SW480 (cell line): ENCODE measurements at regions not wholly inside any gene's neighbourhood (a gene's known extent, or its start where the extent isn't known, plus 50 kb on each side); places are given as distances from the start of the nearest gene placed in this dataset.

Experiments used
- DNase-seq: peaks from one replicate; pipeline ENCODE4 v3.0.0-alpha.2; 2016; ENCODE audit warnings: low spot score

DNA sequence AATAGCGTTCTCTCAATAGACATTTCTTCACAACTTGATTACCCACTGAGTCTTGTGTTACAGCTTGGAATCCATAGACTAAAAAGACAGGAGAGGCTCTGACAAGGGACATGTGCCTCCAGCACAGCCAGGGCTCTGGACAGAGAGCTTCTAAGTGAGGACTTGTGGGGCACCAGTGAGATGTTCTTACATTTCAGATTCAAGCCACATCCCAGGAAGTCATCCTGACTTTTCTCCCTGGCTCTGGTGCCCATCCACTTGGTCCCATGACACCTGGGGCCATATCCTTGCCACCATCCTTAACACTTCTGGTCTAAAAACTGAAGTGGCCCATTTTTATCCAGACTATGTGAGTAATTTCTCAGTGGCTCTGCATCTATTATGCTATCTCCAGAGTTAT lies 440.1 kb downstream of the TCERG1L start:
- DNase-seq, result no peak

GRCh38 chr10:130873636-130874035 lies 437.9 kb downstream of the TCERG1L start:
- no peak for DNase-seq

DNA sequence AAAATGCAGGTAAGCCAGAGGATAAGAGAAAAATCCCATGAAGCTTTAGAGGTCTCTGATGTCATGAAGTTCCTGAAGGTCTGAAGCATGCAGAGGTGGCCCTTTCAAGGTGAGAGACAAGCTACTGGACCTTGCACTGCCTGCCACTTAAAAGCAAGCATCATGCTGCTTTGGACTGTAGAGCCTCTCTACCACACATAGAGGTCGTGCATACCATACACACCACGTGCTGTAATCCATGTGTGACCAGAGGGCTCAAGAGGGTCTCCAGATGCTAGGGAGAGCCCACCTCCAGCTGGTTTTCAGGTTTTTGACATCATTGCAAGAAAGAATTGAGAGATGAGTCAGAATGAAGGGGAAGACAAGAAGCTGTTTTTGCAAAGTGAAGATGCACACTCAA lies 436.4 kb downstream of the TCERG1L start:
- DNase-seq, result no peak

DNA sequence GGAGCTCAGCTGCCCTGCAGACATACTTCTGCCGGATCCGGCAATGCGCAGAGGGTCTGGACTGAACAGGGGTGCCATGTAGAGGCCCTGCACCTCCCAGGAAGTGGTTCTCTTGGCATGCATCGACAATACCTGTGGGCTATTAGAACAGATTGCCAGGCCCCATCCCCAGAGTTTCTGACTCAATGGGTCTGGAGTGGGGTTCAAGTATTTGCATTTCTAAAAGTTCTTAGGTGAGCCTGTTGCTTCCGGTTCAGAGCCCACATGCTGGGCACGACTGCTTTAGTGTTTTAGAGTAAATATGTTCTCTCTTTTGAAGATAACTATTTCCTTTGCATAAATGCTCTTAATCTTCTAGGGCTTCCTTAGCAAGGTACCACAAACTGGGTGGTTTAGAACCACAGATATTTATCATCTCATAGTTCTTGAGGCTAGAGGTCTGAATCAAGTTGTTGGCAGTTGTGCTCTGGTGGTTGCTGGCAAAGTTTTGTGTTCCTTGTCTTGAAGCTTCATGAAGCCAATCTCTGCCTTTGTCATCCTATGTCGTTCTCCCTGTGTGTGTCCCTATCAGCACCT lies 435.5 kb downstream of the TCERG1L start:
- no peak for DNase-seq

- no peak for DNase-seq
Measured at GRCh38 chr10:130877126-130877525, 434.4 kb downstream of the TCERG1L start.

- DNase-seq, result no peak
Measured at GRCh38 chr10:130878131-130878530, 433.4 kb downstream of the TCERG1L start.

- DNase-seq, result no peak
Measured at GRCh38 chr10:130882906-130883305, 428.6 kb downstream of the TCERG1L start.

- DNase-seq, result no peak
Measured at GRCh38 chr10:130884456-130884855, 427.1 kb downstream of the TCERG1L start.

DNA sequence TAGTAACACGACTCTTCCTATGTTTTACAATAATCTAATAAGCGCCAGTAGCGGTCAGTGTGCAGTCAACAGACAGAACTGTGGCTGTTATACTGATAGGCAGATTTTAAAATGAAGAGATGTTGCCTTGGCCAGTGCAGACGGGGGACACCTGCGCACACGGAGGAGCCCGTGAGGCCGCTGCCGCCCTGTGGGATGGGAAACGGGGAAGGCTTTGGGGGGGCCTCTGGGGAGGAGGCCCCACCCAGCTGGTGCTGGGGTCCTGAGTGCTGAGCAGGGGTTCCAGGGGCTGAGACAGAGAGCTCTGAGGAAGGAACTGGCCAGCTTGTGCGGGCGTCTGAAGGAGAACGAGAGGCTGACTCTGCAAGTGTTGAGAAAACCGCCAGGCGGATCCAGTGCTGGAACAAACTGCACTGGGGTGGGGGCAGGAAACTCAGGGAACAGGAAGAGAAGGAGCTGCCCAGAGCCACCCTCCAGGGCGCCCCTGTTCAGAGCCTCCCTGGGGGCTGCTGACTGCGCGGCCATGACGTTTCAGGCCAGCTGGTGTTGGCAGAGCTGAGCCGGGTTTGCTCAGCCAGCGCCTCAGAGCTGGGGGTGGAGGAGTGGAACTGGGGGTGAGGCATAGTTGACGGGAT lies 426.4 kb downstream of the TCERG1L start:
- DNase-seq, result no peak

GRCh38 chr10:130887170-130887569 lies 424.4 kb downstream of the TCERG1L start:
- DNase-seq, result no peak

DNA sequence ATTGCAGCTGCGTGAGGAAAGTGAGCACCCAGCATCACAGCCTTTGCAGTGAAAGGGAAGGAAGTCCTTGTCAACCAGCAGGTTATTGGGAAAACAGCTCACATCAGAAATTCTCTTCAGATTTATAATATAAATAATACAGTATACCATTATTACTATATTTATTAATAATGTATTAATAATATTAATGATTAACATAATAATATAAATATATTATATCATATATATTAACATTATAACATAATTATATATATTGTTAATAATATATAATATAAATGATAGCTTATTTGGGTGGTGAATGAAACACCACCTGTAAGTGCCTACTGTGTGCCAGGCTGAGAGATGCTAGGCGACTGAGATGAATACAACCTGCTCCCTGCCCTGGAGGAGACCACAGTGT lies 423.0 kb downstream of the TCERG1L start:
- DNase-seq, result no peak

DNA sequence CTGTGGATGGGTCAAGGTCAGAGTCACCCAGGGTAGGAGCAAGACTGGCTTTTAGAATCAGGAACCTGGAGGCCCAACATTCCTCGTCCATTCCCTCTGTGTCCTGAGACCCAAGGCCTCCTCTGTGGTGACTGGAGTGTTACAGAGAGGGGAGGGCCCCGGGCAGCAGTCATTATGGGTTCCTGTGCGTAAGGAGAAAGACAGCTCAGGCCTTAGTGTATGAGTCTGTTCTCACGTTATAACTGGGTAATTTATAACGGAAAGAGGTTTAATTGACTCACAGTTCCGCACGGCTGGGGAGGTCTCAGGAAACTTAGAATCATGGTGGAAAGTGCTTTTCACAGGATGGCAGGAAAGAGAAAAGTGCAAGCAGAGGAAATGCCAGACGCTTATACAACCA lies 422.3 kb downstream of the TCERG1L start:
- no peak for DNase-seq

DNA sequence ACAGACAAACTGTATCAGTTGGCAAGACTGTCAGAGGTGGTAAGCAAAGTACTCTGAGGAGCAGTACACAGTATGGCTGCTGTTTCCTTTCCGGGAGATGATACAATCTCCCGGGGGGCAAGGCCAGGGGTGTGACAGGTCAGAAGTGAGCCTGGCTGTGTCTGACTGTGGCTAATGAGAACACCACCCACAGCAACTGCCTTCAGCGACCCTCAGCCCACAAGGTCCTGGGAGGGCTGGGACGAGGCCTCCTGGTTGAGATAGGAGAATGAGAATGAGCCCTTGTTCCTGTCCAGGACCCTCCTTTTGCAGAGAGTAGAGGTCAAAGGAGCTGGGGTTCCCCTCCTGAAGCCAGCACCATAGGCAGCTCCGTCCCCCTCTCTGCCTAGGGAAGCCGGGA lies 421.7 kb downstream of the TCERG1L start:
- no peak for DNase-seq

DNA sequence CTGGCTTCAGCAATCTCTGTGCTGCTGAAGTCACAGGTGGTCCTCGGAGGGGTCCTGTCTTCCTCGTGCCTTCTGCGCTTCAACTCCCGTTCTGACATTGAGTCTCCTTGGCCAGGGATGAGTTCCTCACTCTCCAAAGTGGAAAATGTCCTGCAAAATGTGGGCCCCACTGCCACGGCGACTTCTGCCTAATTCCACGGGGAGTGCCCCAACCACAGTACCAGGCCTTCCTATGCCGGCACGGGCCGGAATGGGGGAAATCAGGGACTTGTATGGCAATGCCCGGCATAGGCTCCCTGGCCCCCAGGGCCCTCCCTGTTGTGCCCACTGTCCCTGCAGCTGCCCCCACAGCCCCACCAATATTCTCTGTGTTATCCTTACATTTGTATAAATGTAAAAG lies 420.5 kb downstream of the TCERG1L start:
- DNase-seq, result no peak

GRCh38 chr10:130894471-130894870 lies 417.1 kb downstream of the TCERG1L start:
- DNase-seq, result no peak

GRCh38 chr10:130895161-130895560 lies 416.4 kb downstream of the TCERG1L start:
- no peak for DNase-seq

GRCh38 chr10:130897815-130898214 lies 413.7 kb downstream of the TCERG1L start:
- DNase-seq, result no peak

DNA sequence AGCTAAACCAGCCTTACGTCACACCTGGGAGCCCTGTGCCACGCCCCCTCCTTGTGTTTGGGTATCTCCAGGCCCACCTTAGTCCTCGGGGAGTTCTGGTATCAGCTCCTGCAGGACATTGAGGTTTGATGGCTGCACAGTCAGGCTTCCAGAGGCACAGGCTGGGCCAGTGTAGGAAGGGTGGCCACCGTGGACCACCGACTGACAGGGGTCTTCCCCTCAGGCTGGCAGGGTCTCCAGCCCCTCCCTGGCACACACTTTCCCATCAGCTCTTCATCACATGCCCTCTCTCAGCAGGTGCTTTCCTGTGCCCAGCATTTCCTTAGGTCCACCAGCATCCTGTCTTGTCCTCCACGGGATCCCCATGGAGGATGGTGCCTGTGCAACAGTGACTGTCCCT lies 413.1 kb downstream of the TCERG1L start:
- no peak for DNase-seq

DNA sequence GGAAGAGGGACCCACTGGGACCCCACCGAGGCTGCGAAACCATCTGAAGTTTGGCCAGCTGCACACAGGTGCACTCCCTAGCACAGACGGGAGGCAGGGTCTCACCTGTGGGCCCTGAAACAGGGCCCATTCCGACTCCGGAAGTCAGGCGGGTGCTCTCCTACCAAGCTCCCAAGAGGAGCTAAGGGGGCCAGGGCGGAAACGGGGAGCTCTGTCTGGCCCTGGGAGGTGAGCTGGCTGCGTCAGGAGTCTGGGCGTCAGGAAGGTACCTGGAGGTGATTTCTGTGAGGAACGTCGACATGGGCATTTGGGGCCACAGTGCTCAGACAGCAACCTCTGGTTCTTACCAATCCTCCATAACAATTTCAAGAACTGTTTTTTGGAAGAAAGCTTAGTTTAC lies 411.7 kb downstream of the TCERG1L start:
- no peak for DNase-seq

DNA sequence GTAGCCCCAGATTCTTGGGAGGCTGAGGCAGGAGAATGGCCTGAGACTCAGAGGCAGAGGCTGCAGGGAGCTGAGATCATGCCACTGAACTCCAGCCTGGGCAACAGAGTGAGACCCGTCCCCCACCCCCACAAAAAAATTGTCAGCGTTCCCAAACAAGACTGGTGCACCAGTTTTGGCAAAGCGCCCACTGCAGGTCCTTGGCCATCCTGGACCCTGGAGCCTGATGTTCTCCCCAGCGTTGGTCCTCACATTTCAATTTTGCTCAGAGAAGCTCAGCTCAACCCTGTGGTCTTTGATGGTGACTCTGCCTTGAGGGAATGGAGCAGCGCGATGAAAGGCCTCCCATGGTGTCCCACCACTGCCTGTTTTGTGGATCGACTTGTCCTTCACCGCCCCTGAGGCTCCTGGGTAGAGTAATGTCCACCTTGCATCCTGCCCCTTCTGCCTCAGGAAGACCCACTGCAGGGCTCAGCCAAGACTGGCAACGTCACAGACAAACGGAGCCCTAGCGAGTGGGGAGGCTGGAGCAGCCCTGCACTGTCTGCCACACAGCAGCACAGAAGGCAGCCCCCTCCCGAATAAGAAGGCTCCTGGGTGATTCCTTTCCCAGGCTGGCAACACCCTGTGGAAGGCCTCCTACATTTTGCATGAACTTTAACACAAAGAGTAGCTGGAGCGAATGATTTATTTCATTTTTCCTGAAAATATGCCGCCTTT lies 410.9 kb downstream of the TCERG1L start:
- DNase-seq, result no peak

DNA sequence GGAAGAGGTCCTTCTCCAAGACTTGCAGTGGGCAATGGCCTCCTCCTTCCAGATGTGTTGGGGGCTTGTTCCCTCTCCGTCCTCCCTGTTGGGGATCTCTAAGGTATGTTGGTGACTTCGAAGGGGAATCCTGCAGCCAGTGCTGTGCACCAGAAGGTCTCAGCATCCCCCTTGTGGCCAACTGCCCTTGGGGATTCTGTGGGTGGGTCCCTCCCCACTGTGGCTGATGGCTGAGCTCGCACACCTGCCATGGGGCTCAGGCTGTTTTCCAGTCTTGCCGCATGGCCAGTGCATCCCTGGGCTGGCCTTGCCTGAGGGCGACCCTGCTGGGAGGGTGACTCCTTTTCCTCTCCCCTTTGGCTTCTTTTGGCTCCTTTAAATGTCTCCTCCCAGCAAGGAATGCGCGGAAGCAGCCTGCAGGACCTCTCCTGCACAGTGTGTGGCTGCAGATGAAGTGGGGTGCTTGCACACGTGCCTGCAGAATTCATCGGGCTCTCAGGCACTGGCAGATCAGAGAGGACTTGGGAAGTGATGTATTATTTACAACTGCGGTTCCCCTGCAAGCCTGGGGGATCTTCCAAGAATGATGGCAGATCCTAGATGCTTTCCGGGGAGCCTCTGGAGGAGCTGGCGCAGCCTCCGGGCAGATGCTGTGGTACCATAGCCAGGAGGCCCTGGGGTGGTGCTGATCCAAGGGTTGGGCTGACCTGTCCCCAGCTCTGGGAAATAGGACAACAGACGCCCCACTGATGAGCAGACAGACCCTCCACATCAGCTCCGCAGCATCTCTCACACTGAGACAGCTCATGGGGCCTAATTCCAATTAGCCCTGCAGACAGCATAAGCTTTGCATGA lies 410.0 kb downstream of the TCERG1L start:
- DNase-seq, result no peak

DNA sequence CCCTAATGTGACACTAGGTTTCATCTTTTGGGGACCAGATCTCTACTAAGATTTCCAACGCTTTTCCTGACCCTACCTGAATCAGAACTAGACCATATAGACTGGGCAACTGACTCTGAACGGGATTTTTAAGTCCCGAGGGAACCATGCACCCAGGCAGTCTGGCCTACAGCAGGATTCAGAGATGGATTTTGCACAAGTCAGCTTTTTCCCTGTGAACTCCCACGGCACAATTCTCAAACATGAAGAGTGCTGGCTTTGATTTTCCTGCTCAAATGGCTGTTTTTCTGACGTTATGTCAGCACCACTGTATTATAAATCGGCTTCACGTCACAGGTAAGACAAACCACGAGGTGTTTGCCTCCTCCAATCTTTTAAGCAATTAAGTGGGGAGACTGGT lies 409.1 kb downstream of the TCERG1L start:
- no peak for DNase-seq

DNA sequence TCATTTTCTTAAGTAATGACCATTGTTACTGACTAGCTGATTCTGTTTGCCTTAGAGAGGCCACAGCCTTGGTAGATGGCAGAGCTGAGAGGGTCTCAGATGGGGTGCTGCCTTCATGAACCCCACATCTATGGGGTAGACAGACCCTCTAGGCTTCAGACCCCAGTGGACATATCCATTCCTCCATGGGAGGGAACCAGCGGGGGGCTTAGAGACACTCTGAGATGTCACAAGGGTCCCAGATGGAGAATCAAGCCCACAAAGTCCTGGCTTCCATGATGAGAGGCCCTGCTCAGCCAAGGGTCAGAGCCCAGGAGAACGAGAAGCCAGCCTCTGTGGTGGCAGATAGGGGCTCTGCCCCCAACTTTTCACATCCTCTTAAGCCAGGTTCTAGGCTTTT lies 408.6 kb downstream of the TCERG1L start:
- DNase-seq, result no peak
